ENCODE measurements at regions not wholly inside any gene's neighbourhood (a gene's known extent, or its start where the extent isn't known, plus 50 kb on each side); places are given as distances from the start of the nearest gene placed in this dataset.

DNA sequence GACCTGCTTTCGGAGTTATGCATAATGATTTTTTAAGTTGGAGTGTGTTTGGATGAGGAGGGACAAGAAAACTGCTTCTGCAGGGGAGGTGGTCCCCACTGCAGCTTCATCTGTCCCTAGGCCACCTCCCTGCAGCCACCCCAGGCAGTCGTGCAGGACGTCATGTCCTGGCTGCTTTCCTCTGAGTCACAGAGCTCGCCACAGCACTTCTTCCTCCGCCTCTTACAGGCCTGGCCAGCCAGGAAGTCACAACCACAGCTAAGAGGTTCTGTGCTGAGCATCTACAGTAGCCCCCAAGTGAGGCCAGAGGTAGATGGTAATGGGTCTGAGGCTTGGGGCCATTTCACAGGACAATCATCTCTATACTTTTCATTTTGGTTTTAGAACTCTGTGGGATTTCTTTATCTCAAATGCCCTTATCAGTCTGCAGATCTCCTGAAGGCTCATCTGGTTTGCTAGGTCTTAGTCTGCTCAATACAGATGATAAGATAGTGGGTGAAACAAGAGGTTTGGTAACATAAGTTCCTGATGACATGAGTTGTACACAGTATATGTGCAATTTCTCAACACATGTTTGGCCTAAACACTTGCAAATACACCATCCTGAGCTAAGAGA is 106.4 kb downstream of the ARF6 start:
- DNase-seq (ENCODE audit: low read depth in 3 of 3), result peak; percentile 30 to 42 (median 31)

- DNase-seq (ENCODE audit: low read depth in 3 of 3), result no peak
These were observed 107.0 kb downstream of the ARF6 start for GRCh38 chr14:49999826-50000379.

- peak; percentile 60 to 71 (median 60) for DNase-seq (ENCODE audit: low read depth in 3 of 3)
These were observed 107.7 kb downstream of the ARF6 start for GRCh38 chr14:50000380-50001150.

- peak; percentile 43 to 49 (median 44) for DNase-seq (ENCODE audit: low read depth in 3 of 3)
These were observed 108.5 kb downstream of the ARF6 start for GRCh38 chr14:50001151-50001998.

DNA sequence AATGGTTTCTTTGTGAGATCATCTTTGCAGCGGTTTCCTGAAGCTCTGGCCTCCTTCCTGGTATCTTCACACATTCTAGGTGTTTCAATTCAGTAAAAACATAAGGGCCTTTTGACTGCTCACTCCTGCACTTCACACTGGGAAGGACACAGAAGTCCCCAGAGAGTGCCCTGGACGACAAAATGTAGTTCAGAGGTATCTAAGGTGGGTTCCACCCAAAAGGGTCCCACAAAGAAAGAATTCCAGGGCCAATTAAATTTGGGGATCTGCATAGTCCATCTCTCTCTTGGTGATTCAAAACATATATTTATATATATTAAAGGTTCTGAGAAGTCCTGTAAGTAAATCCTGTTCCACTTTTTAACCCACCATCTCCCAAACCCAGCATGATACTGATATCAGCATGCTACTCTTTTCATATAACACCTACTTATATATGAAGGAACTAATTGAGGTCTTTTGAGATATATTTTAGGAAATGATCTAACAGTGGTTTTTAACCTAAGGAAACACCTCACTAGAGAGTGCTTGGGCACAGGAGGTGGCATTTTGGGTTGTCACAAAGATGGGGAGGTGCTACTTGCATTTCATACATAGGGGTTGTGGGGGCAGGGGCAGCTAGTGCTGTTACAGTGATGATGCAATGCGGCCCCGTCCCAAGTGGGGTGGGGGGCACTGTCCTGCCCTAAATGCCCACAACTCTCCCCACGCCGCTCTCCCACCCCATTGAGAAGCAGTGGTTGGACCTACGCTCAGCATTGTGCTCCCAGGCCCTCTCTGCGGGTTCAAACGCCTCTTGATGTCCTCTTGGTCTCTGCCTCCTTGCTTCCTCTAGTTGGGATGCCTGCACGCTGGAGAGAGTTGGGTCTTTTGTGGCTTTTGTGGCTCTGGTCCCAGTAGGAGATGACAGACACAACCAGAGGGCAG is 109.4 kb downstream of the ARF6 start:
- DNase-seq (ENCODE audit: low read depth in 3 of 3), result peak in 2 of 3 experiments; percentile 21 to 49

- no peak for DNase-seq (ENCODE audit: low read depth in 3 of 3)
These were observed 110.0 kb downstream of the ARF6 start for GRCh38 chr14:50002926-50003212.

- DNase-seq (ENCODE audit: low read depth in 3 of 3), result peak; percentile 41 to 49 (median 49)
These were observed 110.5 kb downstream of the ARF6 start for GRCh38 chr14:50003213-50004021.

GRCh38 chr14:50006141-50006540 is 110.2 kb downstream of the VCPKMT start:
- no peak for DNase-seq (ENCODE audit: low read depth in 3 of 3)

DNA sequence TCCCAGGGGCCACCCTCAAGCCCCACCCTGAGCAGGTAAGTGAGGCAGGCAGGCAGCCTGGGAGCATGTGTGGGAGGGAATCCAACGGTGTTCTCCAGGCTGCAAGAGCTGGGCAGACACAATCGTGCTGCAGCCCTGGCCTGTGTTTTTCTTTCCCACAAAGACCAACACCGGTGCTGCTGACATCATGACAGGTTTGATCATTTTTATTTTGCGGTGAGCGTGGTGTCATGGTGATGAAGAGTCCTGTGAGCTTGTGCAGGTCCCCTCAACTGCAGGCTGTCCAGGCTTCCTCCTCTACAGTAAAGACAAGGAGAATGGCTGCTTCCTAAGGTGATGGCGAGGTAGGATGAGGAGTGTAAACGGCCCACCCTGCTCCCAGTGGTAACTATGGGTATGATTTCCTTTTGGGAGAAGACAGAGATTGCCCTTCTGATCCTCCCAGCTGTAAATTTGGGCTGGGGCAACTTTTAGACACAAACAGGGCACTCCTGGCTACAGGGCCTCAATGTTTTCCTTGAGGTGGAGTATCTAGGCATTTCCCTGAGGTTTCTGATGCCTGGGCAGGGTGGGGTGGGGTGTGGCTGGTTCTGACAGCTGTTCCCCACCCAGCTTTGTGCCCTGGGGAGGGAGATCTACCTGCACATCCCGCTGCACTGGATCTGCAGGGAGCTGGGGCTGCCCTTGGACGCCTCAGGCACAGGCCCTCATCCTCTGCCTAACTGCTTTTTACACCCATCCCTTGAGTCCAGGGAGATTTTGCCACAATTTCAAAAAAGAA is 109.1 kb downstream of the VCPKMT start:
- no peak for DNase-seq (ENCODE audit: low read depth in 3 of 3)

GRCh38 chr14:50008562-50008961 is 107.8 kb downstream of the VCPKMT start:
- no peak for DNase-seq (ENCODE audit: low read depth in 3 of 3)

DNA sequence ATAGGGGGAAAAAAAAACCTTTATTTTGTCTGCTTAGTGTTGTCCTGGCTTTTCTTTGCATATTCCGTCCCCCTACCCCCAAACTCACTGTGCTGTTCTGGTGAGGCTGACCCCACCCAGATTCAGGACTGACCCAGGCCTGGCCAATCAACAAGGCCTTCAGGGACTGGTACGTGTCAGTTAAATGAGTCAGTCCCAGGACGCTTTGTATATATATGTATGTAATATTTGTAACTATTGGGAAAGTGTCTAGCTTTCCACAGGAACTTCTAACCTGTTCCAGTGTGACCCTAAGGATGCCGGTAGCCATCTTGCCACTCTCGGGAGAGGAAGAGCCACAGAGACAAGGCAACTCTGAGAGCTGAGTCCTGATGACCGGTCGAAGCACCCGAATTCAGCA is 107.4 kb downstream of the VCPKMT start:
- DNase-seq (ENCODE audit: low read depth in 3 of 3), result no peak

DNA sequence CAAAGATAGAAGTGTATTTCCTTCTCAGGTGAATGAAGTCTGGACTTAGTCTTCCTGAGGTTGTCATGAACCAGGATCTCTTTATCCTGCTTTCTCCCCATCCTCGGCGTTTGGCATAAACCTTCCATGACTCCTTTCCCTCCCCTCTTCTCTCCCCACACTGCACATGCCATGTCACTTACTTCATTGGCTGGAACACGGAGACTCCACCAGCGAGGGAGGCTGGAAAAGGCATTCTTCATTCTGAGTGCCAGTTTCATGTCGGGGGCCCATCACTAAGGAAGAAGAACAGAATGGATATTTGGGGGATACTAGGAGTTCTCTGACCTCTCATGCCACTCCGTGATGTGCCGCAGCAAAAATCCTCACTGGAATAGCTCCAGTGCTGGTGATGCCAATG is 105.6 kb downstream of the VCPKMT start:
- DNase-seq (ENCODE audit: low read depth in 3 of 3), result no peak

- no peak for DNase-seq (ENCODE audit: low read depth in 3 of 3)
These were observed 105.1 kb downstream of the VCPKMT start for GRCh38 chr14:50011242-50011641.

DNA sequence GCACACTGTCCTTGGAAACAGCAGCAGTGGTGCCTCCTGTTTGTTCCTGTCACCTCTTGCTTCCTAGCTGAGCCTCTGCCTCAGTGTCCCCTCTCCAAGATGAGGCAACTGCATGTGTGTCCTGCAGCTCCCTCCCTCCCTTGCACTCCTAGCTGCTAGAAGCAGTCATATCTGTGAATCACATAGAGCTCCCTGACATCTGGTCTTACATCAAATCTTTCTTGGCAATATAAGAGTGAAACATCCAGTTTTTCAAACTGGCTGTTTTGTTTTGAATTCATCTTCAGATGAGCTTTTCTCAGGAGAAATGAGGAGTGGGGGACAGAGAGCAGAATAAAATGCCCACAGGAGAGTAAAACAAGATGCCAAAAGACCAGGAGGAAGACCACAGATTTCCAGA is 103.7 kb downstream of the VCPKMT start:
- no peak for DNase-seq (ENCODE audit: low read depth in 3 of 3)

GRCh38 chr14:50013198-50013918 is 103.0 kb downstream of the VCPKMT start:
- DNase-seq (ENCODE audit: low read depth in 3 of 3), result no peak

- DNase-seq (ENCODE audit: low read depth in 3 of 3), result no peak
These were observed 102.4 kb downstream of the VCPKMT start for GRCh38 chr14:50013934-50014333.

- DNase-seq (ENCODE audit: low read depth in 3 of 3), result no peak
These were observed 101.5 kb downstream of the VCPKMT start for GRCh38 chr14:50014809-50015430.

- DNase-seq (ENCODE audit: low read depth in 3 of 3), result no peak
These were observed 100.7 kb downstream of the VCPKMT start for GRCh38 chr14:50015716-50016115.

Measured in stimulated activated CD4-positive, alpha-beta T cell treated with anti-CD3 and anti-CD28 coated beads, TNF-alpha, amount 100 ng/mL, for 4 hours (primary cell).